HG02884 (cell line): ENCODE measurements at regions not wholly inside any gene's neighbourhood (a gene's known extent, or its start where the extent isn't known, plus 50 kb on each side); places are given as distances from the start of the nearest gene placed in this dataset.

ENCODE experiments used
- ATAC-seq: cut with Tn5 transposase; IDR thresholded peaks from one replicate; pipeline ENCODE4 v1.9.1; 2021; ENCODE audit warnings: mild to moderate bottlenecking, moderate library complexity; ENCODE audit not compliant: unreplicated experiment

- ATAC-seq = no peak
Observed at GRCh38 chr2:220450846-220451245, 823.4 kb downstream of the SLC4A3 start.

GRCh38 chr2:220451438-220451837, 824.0 kb downstream of the SLC4A3 start:
- no peak for ATAC-seq

GRCh38 chr2:220452561-220452960, 825.1 kb downstream of the SLC4A3 start:
- ATAC-seq = no peak

GRCh38 chr2:220455351-220455990, 828.0 kb downstream of the SLC4A3 start:
- no peak for ATAC-seq

- no peak for ATAC-seq
Observed at GRCh38 chr2:220458051-220458450, 830.6 kb downstream of the SLC4A3 start.

GRCh38 chr2:220460257-220460985, 833.0 kb downstream of the SLC4A3 start:
- no peak for ATAC-seq

GRCh38 chr2:220463876-220464275, 836.4 kb downstream of the SLC4A3 start:
- no peak for ATAC-seq

- no peak for ATAC-seq
Observed at GRCh38 chr2:220465700-220466099, 838.3 kb downstream of the SLC4A3 start.

GRCh38 chr2:220466251-220466691, 838.8 kb downstream of the SLC4A3 start:
- ATAC-seq = no peak

GRCh38 chr2:220469201-220469600, 841.8 kb downstream of the SLC4A3 start:
- no peak for ATAC-seq

- ATAC-seq = no peak
Observed at GRCh38 chr2:220473611-220474010, 846.2 kb downstream of the SLC4A3 start.

GRCh38 chr2:220476877-220477276, 849.4 kb downstream of the SLC4A3 start:
- ATAC-seq = no peak

GRCh38 chr2:220478305-220479058, 851.1 kb downstream of the SLC4A3 start:
- no peak for ATAC-seq

- no peak for ATAC-seq
Observed at GRCh38 chr2:220482716-220483115, 855.3 kb downstream of the SLC4A3 start.

GRCh38 chr2:220489121-220489520, 861.7 kb downstream of the SLC4A3 start:
- ATAC-seq = no peak

- no peak for ATAC-seq
Observed at GRCh38 chr2:220491670-220492069, 864.2 kb downstream of the SLC4A3 start.

- no peak for ATAC-seq
Observed at GRCh38 chr2:220493871-220494525, 866.6 kb downstream of the SLC4A3 start.

GRCh38 chr2:220496513-220496912, 869.1 kb downstream of the SLC4A3 start:
- ATAC-seq = no peak

GRCh38 chr2:220499225-220499624, 871.8 kb downstream of the SLC4A3 start:
- ATAC-seq = no peak

GRCh38 chr2:220502539-220502938, 875.1 kb downstream of the SLC4A3 start:
- ATAC-seq = no peak

GRCh38 chr2:220503431-220503830, 876.0 kb downstream of the SLC4A3 start:
- ATAC-seq = no peak
